ENCODE measurements at regions not wholly inside any gene's neighbourhood (a gene's known extent, or its start where the extent isn't known, plus 50 kb on each side); places are given as distances from the start of the nearest gene placed in this dataset.

DNA sequence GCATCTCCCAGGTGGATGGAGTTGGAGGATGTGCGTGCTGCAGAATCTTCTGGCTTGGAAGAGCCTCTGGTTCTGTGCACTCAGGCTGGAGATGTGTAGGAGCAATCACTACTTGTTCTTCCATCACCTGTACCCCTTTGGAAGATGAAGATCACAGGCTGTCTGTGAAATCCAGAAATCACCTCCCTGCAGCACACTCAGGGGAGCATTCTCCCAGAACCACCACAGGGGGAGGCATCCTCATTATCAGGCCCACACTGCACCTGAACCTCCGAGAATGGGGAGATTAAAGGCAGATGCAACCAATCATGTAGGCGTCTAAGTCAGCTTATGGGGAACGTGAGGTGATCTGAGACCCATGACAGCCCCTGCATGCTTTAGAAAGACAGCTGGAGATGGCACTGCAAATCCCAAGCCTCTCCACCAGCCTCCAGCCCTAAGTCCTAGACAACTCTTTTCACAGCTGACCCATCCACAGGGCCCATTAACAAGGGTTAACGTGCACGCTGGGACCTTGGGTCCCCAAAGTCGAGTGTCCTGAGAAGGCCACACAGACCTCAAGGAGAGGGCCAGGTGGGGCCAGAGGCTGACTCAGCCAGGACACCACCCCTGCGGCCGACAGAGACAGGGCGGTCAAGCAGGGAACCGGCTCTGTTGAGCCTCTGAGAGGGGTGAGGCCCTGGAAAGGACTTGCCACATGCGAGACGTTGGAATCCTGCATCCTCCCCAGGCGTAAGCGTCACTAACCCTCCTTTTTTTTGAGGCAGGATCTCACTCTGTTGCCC is 314.9 kb downstream of the EIPR1 start:
- H3K4me1 Mint-ChIP-seq, result no peaks in the 10 kb centered on the region
- H3K9me3 Mint-ChIP-seq, result peaks cover 0 to 6% (median 0%) of the 10 kb centered on the region in 9 donors
- POLR2A ChIA-PET, result no interaction called here
- peak overlapping the region in 1 of 10 donors; percentile 24 for H3K27ac Mint-ChIP-seq
- no peak overlapping the region for H3K4me3 Mint-ChIP-seq
- H3K27me3 Mint-ChIP-seq, result peaks cover 0 to 10% (median 6%) of the 10 kb centered on the region in 5 donors
- ATAC-seq, result no peak
- DNase-seq, result no peak
- H3K36me3 Mint-ChIP-seq, result no peaks in the 10 kb centered on the region

DNA sequence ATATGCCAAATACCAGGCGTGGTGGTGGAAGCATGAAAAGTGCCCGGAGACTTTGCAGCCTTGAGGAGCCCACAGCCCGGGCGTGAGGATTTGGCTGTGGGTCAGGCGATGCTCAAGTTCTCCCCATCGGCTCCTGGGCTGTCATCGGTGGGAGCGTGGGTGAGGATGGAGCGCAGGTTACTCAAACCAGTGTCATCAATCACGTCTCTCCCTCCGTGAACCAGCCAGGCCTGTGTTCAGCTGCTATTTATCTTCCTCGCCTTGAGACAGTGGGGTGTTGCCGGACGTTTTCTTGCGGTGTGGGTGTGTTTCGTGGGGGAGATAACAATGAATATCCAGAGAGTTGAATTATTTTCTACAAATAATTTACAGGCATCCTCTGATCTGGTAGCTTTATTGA is 317.6 kb downstream of the EIPR1 start:
- POLR2A ChIA-PET, result no interaction called here
- Mint-ChIP-seq H3K4me3 (no peak overlapping the region), H3K27ac (no peak overlapping the region), H3K4me1 (no peaks in the 10 kb centered on the region), H3K36me3 (no peaks in the 10 kb centered on the region), H3K27me3 (peaks cover 0 to 10% (median 6%) of the 10 kb centered on the region in 5 donors), H3K9me3 (peaks cover 0 to 14% (median 9%) of the 10 kb centered on the region in 9 donors)
- ATAC-seq, result no peak
- DNase-seq, result no peak

DNA sequence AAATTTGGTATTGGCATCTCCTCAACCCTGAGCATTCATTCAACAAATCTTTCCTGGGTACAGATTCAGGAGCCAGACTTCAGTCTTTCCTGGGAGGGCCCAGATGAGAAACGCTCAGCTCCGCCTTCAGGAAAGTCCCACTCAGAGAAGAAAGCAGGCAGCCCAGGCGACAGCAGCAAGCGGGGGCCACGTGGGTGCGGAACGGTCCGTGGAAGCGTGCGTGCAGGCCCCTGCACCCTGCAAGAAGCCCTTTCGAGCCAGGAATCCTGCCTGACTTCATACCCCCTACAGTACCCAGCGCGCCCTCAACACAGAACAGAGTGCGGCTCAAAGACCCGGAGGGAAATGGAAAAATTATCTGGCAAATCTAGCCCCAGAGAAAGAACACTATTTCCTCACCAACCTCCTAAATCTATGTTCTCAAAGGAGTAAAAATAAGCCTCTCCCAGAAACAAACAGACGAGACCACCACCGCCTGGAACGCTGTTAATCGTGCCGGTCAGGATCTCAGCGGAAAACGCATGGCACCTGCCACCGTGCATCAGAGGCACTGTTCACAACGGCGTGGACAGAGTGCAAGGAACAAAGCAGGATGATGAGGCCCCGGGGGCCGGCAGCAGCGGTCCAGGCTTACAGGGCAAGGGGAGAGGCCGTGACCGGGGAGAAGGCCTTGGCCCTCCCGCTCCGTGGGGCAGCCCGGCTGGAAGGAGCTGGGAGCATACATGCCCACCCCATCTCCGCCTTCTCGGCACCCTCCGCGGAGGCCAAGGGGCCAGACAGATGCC is 318.3 kb downstream of the EIPR1 start:
- Mint-ChIP-seq H3K27ac (no peak overlapping the region), H3K4me3 (no peak overlapping the region), H3K9me3 (peaks cover 0 to 14% (median 7%) of the 10 kb centered on the region in 9 donors), H3K27me3 (peaks cover 0 to 9% (median 3%) of the 10 kb centered on the region in 5 donors), H3K4me1 (no peaks in the 10 kb centered on the region), H3K36me3 (no peaks in the 10 kb centered on the region)
- DNase-seq (no peak), ATAC-seq (no peak)
- POLR2A ChIA-PET, result no interaction called here

DNA sequence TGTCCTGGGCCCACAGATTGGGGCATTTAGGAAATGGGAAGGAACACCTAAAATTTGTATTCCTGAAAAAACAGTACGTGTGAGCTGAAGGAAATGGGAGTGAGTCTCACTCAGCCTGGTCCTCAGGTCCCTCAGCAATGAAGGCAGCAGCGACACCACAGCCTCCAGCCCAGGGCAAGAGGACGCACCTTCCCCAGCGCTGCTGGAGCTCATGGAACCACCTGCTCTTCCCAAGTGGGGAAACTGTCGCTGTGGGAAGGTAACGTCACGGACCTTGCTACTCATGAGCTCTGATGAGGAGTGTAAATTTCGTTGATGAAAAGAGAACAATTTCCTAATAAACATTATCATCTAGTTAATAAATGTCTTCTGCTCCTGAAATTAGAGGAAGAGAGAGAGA is 323.6 kb downstream of the EIPR1 start:
- Mint-ChIP-seq H3K9me3 (peaks cover 0 to 14% (median 7%) of the 10 kb centered on the region in 9 donors), H3K4me1 (peaks cover 0 to 10% (median 3%) of the 10 kb centered on the region in 4 donors), H3K36me3 (no peaks in the 10 kb centered on the region), H3K4me3 (no peak overlapping the region), H3K27me3 (no peaks in the 10 kb centered on the region), H3K27ac (no peak overlapping the region)
- ATAC-seq, result no peak
- no peak for DNase-seq
- POLR2A ChIA-PET, result no interaction called here

DNA sequence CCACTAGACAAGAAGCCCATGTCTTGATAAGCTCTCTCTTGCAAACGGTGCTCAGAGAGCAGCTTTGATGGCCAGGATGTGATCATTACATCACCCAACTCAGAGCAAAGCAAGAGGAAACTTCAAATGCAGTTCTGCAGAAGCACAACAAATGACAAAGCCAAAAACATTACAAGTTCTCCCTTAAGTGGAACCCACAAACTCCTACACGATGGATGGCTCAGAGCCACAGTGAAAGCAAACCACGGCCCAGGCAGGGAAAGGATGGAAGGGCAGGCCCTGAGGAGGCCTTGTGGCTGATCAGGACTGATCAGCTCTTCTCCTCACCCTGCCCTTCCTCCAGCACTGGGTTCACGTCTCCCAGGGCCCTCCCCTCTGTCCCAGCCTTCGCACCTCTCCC is 326.4 kb downstream of the EIPR1 start:
- peaks cover 0 to 5% (median 0%) of the 10 kb centered on the region in 9 donors for H3K9me3 Mint-ChIP-seq
- no peak overlapping the region for H3K27ac Mint-ChIP-seq
- DNase-seq (no peak), ATAC-seq (no peak)
- no peak overlapping the region for H3K4me3 Mint-ChIP-seq
- peaks cover 0 to 10% (median 3%) of the 10 kb centered on the region in 4 donors for H3K4me1 Mint-ChIP-seq
- POLR2A ChIA-PET, result no interaction called here
- no peaks in the 10 kb centered on the region for H3K36me3 Mint-ChIP-seq
- no peaks in the 10 kb centered on the region for H3K27me3 Mint-ChIP-seq

DNA sequence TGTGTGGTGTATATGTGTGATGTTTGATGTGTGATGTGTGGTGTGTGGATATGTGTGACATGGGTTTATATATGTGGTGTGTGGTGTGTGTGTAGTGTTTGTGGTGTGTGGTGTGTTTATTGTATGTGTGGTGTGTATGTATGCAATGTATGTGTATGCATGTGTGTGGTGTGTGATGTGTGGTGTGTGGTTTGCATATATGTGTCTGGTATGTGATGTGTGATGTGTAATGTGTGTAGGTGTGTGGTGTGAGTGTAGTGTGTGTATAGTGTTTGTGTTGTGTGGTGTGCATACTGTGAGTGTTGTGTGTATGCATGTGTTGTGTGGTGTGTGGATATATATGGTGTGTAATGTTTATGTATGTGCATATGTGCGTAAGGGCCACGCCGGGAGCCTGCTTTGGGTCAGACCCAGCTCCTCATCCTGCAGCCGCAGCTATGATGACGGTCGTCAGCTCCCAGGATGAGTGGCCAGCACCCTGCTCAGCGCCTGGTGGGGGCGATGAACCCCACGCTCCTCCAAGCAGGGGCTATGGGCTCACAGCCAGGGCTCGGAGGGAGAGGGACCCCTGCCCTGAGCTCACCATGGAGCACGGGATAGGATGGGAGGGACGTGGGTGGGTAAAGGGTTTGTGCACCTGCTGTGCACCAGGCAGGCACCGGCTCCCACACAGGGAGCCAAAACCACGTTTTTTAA is 331.3 kb downstream of the EIPR1 start:
- H3K27me3 Mint-ChIP-seq, result no peaks in the 10 kb centered on the region
- ATAC-seq, result no peak
- H3K4me1 Mint-ChIP-seq, result peaks cover 0 to 5% (median under 1%) of the 10 kb centered on the region in 4 donors

DNA sequence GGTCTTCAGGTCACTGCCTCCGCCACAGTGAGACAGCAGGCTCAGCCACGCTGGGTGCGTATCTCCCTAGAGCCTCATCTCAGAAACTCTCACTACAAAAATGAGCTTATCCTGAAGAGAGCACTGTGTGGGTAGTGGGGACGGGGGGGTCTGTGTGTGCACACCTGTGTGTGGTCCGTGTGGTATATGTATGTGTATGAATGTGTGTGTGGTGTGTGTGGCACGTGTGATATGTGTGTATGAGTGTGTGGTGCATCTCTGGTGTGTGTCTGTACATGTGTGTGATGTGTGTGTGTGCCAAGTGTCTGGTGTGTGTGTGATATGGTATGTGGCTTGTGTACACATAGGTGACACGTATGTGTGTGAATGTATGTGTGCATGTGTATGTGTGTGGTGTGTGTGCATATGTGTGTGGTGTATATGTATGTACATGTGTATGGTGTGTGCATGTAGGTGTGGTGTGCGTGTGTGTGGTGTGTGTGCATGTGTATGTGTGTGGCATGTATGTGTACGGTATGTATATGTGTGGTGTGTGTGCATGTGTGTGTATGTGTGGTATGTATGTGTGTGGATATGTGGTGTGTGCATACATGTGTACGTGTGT is 332.2 kb downstream of the EIPR1 start:
- peaks cover 0 to 5% (median 0%) of the 10 kb centered on the region in 5 donors for H3K27me3 Mint-ChIP-seq
- DNase-seq (no peak), ATAC-seq (no peak)
- no peak overlapping the region for H3K4me3 Mint-ChIP-seq
- POLR2A ChIA-PET, result no interaction called here
- no peaks in the 10 kb centered on the region for H3K9me3 Mint-ChIP-seq
- H3K36me3 Mint-ChIP-seq, result no peaks in the 10 kb centered on the region
- no peak overlapping the region for H3K27ac Mint-ChIP-seq
- H3K4me1 Mint-ChIP-seq, result no peaks in the 10 kb centered on the region

More for the DNA sequence above, 331.3 kb downstream of the EIPR1 start:
- POLR2A ChIA-PET, result no interaction called here
- H3K36me3 Mint-ChIP-seq, result no peaks in the 10 kb centered on the region
- no peak overlapping the region for H3K27ac Mint-ChIP-seq
- no peak overlapping the region for H3K4me3 Mint-ChIP-seq
- no peak for DNase-seq
- H3K9me3 Mint-ChIP-seq, result no peaks in the 10 kb centered on the region

DNA sequence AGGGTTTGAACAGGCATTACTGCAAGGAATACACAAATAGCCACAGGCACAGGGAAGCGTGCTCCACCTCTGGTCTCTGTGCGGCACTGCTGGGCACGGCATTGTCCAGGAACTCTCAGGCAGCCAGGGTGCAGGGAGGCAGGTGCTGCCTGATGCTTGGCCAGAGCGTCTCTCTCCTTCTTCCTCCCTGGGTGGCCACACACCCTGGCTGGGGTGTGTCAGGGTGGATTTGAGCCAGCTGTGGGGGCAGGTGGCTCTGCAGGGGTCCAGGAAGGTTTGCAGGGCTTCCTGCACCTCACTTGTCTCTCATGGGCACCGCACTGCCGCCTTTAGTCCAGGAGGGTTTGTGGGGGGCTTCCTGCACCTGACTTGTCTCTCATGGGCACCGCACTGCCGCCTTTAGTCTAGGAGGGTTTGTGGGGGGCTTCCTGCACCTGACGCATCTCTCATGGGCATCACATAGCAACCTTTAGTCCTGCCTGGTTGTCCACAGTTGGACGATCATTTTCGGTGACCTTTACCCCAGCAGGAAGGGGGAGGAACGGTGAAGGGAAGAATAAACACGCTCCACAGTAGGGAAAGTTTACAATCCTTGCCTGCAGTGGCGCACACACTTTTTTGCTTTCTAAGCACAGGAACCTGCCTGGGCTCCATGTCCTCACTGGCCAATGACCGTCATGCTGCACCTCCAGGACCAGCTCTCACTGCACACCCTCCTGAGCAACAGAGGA is 332.9 kb downstream of the EIPR1 start:
- Mint-ChIP-seq H3K4me1 (no peaks in the 10 kb centered on the region), H3K27me3 (peaks cover 0 to 12% (median 4%) of the 10 kb centered on the region in 5 donors), H3K36me3 (no peaks in the 10 kb centered on the region), H3K27ac (no peak overlapping the region), H3K9me3 (no peaks in the 10 kb centered on the region), H3K4me3 (no peak overlapping the region)
- no peak for ATAC-seq
- POLR2A ChIA-PET, result no interaction called here
- no peak for DNase-seq

DNA sequence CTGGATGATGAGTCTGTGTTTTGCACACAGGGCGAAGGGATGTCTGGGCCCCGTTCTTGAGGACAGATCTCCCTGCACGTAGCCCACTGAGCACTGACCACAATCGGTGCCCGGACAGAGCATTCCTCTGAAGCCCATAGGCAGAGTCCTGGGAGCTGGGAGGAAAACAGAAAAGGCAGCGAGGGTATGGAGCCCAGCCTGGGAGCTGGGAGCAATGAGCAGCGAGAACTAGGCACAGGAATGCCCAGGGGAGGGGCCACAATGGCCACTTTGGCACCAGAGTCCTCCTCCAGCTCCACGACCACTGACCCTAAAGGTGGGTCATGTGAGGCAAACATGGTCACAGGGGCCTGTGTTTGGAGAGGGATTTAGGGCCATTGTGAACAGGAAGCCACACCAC is 333.9 kb downstream of the EIPR1 start:
- H3K36me3 Mint-ChIP-seq, result no peaks in the 10 kb centered on the region
- DNase-seq (no peak), ATAC-seq (no peak)
- no peak overlapping the region for H3K27ac Mint-ChIP-seq
- H3K9me3 Mint-ChIP-seq, result no peaks in the 10 kb centered on the region
- peaks cover 0 to 22% (median 8%) of the 10 kb centered on the region in 5 donors for H3K27me3 Mint-ChIP-seq
- no peak overlapping the region for H3K4me3 Mint-ChIP-seq
- H3K4me1 Mint-ChIP-seq, result peaks cover 0 to 1% (median 0%) of the 10 kb centered on the region in 4 donors
- POLR2A ChIA-PET, result no interaction called here

DNA sequence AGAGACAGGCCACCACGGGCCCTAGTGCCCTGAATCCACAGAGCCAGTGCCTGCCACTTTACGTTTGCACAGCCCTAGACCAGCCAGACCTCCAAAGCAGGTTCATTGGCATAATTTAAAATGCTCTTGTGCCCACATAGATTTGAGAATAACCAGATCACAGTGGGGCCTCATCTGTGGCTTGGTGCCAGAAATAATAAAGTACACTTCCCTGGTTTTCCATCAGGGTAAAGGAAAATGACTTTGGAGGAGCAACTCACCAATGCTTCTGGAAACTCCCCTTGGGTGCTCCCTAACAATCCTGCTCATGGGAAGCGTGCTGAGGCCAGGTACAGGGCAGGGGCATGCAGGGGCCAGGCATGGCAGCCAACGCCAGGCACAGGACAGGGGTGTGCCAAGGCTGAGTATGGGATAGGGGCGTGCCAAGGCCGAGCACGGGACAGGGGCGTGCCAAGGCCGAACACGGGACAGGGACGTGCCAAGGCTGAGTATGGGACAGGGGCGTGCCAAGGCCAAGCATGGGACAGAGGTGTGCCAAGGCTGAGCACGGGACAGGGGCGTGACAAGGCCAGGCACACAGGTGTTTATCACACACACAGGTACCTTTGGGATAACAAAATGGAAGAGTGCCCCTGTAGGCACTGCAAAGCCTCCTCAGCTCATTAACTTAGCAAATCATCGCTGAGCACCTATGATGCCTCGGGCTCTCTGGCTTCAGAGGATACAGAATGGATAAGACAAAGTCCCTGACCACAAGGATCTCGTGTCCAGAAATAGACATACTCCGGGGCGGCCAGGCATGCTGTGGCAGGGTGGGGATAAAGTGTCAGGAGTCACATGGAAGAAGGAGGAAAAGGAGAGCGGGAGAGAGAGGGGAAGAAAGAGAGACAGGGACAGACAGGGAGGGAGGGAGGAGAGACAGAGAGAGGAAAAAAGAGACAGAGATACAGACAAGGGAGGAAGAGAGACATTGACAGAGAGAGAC is 334.7 kb downstream of the EIPR1 start:
- no peak for DNase-seq
- Mint-ChIP-seq H3K27me3 (peaks cover 0 to 29% (median 9%) of the 10 kb centered on the region in 5 donors), H3K4me3 (no peak overlapping the region), H3K27ac (no peak overlapping the region), H3K4me1 (peaks cover 0 to 1% (median 0%) of the 10 kb centered on the region in 4 donors), H3K9me3 (no peaks in the 10 kb centered on the region), H3K36me3 (no peaks in the 10 kb centered on the region)
- POLR2A ChIA-PET, result no interaction called here
- ATAC-seq, result no peak

DNA sequence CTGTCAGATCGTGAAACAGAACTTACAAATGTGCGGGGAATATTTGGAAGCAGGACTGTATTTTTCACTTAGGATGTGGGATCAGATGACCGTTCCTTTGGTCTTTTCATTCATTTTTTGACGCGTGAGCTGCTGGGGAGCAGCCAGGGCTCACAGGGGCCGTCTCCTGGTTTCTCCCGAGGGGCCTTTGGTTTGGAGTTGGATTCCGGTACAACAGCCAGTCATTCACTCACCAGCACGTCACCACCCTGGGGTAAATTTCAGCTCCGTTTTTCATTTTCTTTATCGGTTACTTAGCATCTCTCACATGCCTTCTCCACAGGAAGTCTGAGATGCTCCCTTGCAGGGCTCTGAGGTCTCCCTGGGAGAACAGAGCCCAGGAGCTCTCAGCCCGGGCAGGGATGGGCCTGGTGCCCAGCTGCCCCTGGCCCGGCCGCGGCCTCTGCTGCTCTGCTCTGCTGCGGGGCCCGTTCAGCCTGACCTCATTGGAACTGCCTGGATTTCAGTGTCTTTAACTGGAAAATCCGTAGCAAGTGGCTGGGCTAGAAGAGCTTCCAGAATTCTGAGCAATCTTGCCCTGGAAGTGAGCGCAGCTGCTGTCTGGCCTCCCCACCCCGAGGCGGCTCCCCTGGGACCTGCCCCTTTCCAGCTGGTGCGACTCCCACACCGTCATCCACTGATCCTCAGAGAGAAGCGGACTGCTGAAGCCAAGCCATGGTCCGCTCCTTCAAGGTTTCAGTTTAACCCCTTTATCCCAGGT is 335.6 kb downstream of the EIPR1 start:
- H3K9me3 Mint-ChIP-seq, result no peaks in the 10 kb centered on the region
- no peak for ATAC-seq
- POLR2A ChIA-PET, result no interaction called here
- H3K36me3 Mint-ChIP-seq, result no peaks in the 10 kb centered on the region
- H3K4me1 Mint-ChIP-seq, result peaks cover 0 to 1% (median 0%) of the 10 kb centered on the region in 4 donors
- H3K4me3 Mint-ChIP-seq, result no peak overlapping the region
- no peak overlapping the region for H3K27ac Mint-ChIP-seq
- no peak for DNase-seq
- peaks cover 0 to 29% (median 10%) of the 10 kb centered on the region in 5 donors for H3K27me3 Mint-ChIP-seq

Data from naive thymus-derived CD8-positive, alpha-beta T cell (primary cell).